Fibroblast of lung (primary cell): ENCODE measurements at regions not wholly inside any gene's neighbourhood (a gene's known extent, or its start where the extent isn't known, plus 50 kb on each side); places are given as distances from the start of the nearest gene placed in this dataset.
A peak's percentile ranks its signal among the peaks of the same experiment; 100 is the strongest.

Source experiments
- DNase-seq, 2 donors: peaks; one replicate each; pipeline versions ENCODE4 v3.0.0 to v3.0.0-alpha.2; 2010; ENCODE audit warnings: low read depth in 2 of 2
- H2AFZ ChIP-seq: 2 replicates; pipeline ENCODE4 v1.5.1; 2012; ENCODE audit warnings: low read length, control low read depth, inconsistent platforms
- H3K27ac ChIP-seq: 2 replicates; pipeline ENCODE4 v1.5.1; 2011; ENCODE audit warnings: low read length, control low read depth; ENCODE audit not compliant: insufficient read depth
- H3K27me3 ChIP-seq: 2 replicates; pipeline ENCODE4 v1.5.1; 2011; ENCODE audit warnings: mild to moderate bottlenecking, low read length; ENCODE audit not compliant: control insufficient read depth, insufficient read depth
- H3K36me3 ChIP-seq: 2 replicates; pipeline ENCODE4 v1.5.1; 2011; ENCODE audit warnings: low read length; ENCODE audit not compliant: control insufficient read depth, insufficient read depth
- H3K4me1 ChIP-seq: 2 replicates; pipeline ENCODE4 v1.5.1; 2011; ENCODE audit warnings: low read length; ENCODE audit not compliant: control insufficient read depth, insufficient read depth; ENCODE audit errors: extremely low read depth
- H3K4me2 ChIP-seq: 2 replicates; pipeline ENCODE4 v1.5.1; 2011; ENCODE audit warnings: low read length, control low read depth; ENCODE audit not compliant: insufficient read depth; ENCODE audit errors: extremely low read depth
- H3K4me3 ChIP-seq, 4 experiments: fragments of 200-600 bp in 1 of 4; sonication (generic) in 1 of 4; replicated peaks in 1 of 4; 2 replicates each; pipeline ENCODE4 v1.5.1; 2011 to 2016; ENCODE audit warnings: low read length in 4 of 4, low read depth in 3 of 4, mild to moderate bottlenecking in 3 of 4, control low read depth in 2 of 4, inconsistent platforms in 1 of 4, mixed read lengths in 1 of 4; ENCODE audit not compliant: insufficient read depth in 1 of 4; ENCODE audit errors: control extremely low read depth in 1 of 4
- H3K79me2 ChIP-seq: 2 replicates; pipeline ENCODE4 v1.5.1; 2012; ENCODE audit warnings: mild to moderate bottlenecking, low read length, inconsistent platforms; ENCODE audit not compliant: control insufficient read depth, insufficient read depth
- H3K9ac ChIP-seq: 2 replicates; pipeline ENCODE4 v1.5.1; 2011; ENCODE audit warnings: mild to moderate bottlenecking, low read length, control low read depth; ENCODE audit not compliant: insufficient read depth
- H3K9me3 ChIP-seq: 2 replicates; pipeline ENCODE4 v1.5.1; 2012; ENCODE audit warnings: low read depth, low read length; ENCODE audit not compliant: control insufficient read depth, insufficient read depth
- H4K20me1 ChIP-seq: 2 replicates; pipeline ENCODE4 v1.5.1; 2011; ENCODE audit warnings: low read length; ENCODE audit not compliant: control insufficient read depth, insufficient read depth; ENCODE audit errors: extremely low read depth
- EZH2 ChIP-seq: IDR thresholded peaks from 2 replicates; pipeline ENCODE4 v1.5.1; 2012; ENCODE audit warnings: low read length, control low read depth, mild to moderate bottlenecking; ENCODE audit errors: missing control alignments
- TF ChIP-seq, protein P1 (sequence below), 2 donors: IDR thresholded peaks in 1 of 2; conservative IDR thresholded peaks in 1 of 2; 1 replicate in 1 of 2; 2 replicates in 1 of 2; pipeline ENCODE4 v1.5.1; 2011 to 2012; ENCODE audit warnings: low read length in 2 of 2, control low read depth in 1 of 2, inconsistent platforms in 1 of 2, low read depth in 1 of 2, mild to moderate bottlenecking in 1 of 2

DNA sequence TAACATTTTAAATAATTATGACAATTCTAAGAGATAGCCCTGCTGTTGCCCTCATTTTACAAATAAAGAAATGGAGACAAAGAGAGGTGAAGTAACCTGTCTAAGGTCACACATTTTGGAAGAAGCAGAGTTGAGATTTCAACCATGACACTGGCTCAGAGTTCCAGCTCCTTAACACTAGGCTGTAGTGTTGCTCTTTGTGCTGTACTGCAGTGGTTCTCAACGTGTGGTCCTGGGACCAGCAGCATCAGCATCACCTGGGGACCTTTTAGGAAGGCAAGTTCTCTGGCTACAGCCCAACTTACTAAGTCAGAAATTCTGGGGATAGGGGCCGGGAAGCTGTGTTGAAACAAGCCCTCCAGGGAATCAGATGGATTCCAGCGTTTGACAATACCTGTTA lies 62.4 kb upstream of the FERMT1 start:
- no peak overlapping the region for H3K4me2 ChIP-seq
- H4K20me1 ChIP-seq = no peaks in the 10 kb centered on the region
- H3K79me2 ChIP-seq = no peaks in the 10 kb centered on the region
- no peaks in the 10 kb centered on the region for H3K4me1 ChIP-seq
- no peak overlapping the region for H3K27ac ChIP-seq
- TF ChIP-seq, protein P1, sequence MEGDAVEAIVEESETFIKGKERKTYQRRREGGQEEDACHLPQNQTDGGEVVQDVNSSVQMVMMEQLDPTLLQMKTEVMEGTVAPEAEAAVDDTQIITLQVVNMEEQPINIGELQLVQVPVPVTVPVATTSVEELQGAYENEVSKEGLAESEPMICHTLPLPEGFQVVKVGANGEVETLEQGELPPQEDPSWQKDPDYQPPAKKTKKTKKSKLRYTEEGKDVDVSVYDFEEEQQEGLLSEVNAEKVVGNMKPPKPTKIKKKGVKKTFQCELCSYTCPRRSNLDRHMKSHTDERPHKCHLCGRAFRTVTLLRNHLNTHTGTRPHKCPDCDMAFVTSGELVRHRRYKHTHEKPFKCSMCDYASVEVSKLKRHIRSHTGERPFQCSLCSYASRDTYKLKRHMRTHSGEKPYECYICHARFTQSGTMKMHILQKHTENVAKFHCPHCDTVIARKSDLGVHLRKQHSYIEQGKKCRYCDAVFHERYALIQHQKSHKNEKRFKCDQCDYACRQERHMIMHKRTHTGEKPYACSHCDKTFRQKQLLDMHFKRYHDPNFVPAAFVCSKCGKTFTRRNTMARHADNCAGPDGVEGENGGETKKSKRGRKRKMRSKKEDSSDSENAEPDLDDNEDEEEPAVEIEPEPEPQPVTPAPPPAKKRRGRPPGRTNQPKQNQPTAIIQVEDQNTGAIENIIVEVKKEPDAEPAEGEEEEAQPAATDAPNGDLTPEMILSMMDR (conservative IDR thresholded peaks at IDR 0.05 in 1 of 2, IDR thresholded peaks at IDR 0.05 in 1 of 2; ENCODE audit: low read depth in 1 of 2, low read length in 2 of 2) = peak in 1 of 2 donors; percentile 6
- no peak for TF ChIP-seq EZH2
- H3K4me3 ChIP-seq = no peak overlapping the region
- H3K27me3 ChIP-seq = no peaks in the 10 kb centered on the region
- no peak overlapping the region for H2AFZ ChIP-seq
- H3K9ac ChIP-seq = no peak overlapping the region
- no peak for DNase-seq
- H3K36me3 ChIP-seq = no peaks in the 10 kb centered on the region
- no peaks in the 10 kb centered on the region for H3K9me3 ChIP-seq

DNA sequence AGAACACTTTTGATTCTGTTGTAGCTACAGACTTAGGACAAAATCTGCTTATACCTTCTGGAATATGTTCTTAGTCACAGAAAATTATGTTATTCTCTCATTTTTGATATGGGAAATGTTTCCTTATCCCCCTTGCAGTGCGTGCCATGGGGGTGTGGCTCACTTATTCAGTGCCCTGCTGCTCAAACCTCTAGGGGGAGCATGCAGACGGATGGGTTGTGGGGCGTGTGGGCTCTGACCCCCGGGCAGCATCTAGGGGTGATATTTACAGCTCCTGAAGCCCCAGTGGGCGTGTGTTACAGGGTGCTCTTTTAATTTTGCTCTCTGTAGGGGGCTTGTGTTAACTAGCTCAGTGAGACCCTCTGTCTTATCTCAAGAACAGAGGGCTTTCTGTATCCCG lies 61.3 kb upstream of the FERMT1 start:
- Histone ChIP-seq H3K27me3 (no peaks in the 10 kb centered on the region), H3K27ac (no peak overlapping the region), H3K4me1 (no peaks in the 10 kb centered on the region), H3K9me3 (no peaks in the 10 kb centered on the region), H3K9ac (no peak overlapping the region), H3K4me2 (no peak overlapping the region), H3K4me3 (no peak overlapping the region), H2AFZ (no peak overlapping the region), H4K20me1 (no peaks in the 10 kb centered on the region), H3K36me3 (no peaks in the 10 kb centered on the region), H3K79me2 (no peaks in the 10 kb centered on the region)
- no peak for DNase-seq
- no peak for TF ChIP-seq EZH2
- TF ChIP-seq, protein P1 (conservative IDR thresholded peaks at IDR 0.05 in 1 of 2, IDR thresholded peaks at IDR 0.05 in 1 of 2; ENCODE audit: low read depth in 1 of 2, low read length in 2 of 2) = no peak

DNA sequence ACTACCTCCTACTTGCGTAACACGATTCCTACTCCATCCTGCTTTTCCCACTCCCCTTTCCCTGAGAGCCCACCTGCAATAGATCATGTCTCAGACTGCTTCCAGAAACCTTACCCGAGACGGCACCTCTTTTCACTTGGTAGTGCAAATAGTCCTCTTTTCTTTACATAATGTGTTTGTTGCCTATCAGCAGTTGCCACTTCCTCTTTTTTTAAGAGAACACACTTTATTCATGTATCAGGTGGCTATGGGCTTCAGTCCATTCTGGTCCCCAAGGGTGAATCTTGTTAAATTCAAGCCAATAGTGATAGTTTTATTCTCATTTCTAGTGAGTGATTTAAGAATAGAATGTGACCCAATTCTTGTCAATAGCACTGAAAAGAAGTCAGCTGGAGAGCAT lies 57.7 kb upstream of the FERMT1 start:
- H3K4me1 ChIP-seq = no peaks in the 10 kb centered on the region
- TF ChIP-seq, protein P1 (conservative IDR thresholded peaks at IDR 0.05 in 1 of 2, IDR thresholded peaks at IDR 0.05 in 1 of 2; ENCODE audit: low read depth in 1 of 2, low read length in 2 of 2) = no peak
- TF ChIP-seq EZH2 = no peak
- no peak overlapping the region for H3K4me3 ChIP-seq
- no peak overlapping the region for H3K9ac ChIP-seq
- H4K20me1 ChIP-seq = no peaks in the 10 kb centered on the region
- H3K9me3 ChIP-seq = no peaks in the 10 kb centered on the region
- no peak overlapping the region for H3K27ac ChIP-seq
- H3K79me2 ChIP-seq = no peaks in the 10 kb centered on the region
- no peak overlapping the region for H2AFZ ChIP-seq
- H3K4me2 ChIP-seq = no peak overlapping the region
- H3K27me3 ChIP-seq = no peaks in the 10 kb centered on the region
- no peaks in the 10 kb centered on the region for H3K36me3 ChIP-seq
- no peak for DNase-seq
